HG02571 (cell line): ENCODE measurements at regions not wholly inside any gene's neighbourhood (a gene's known extent, or its start where the extent isn't known, plus 50 kb on each side); places are given as distances from the start of the nearest gene placed in this dataset.

Source experiments
- ATAC-seq: cut with Tn5 transposase; IDR thresholded peaks from one replicate; pipeline ENCODE4 v1.9.1; 2021; ENCODE audit warnings: mild to moderate bottlenecking, moderate library complexity; ENCODE audit not compliant: unreplicated experiment

- no peak for ATAC-seq
Measured at GRCh38 chr5:86768699-86769202, 151.0 kb downstream of the COX7C start.

- no peak for ATAC-seq
Measured at GRCh38 chr5:86780018-86780417, 162.3 kb downstream of the COX7C start.

GRCh38 chr5:86786955-86787354, 169.2 kb downstream of the COX7C start:
- ATAC-seq: no peak

GRCh38 chr5:86795659-86796058, 177.9 kb downstream of the COX7C start:
- ATAC-seq: no peak

GRCh38 chr5:86797677-86798076, 179.9 kb downstream of the COX7C start:
- no peak for ATAC-seq

- no peak for ATAC-seq
Measured at GRCh38 chr5:86806206-86806605, 188.5 kb downstream of the COX7C start.

GRCh38 chr5:86807046-86808031, 189.6 kb downstream of the COX7C start:
- no peak for ATAC-seq

- no peak for ATAC-seq
Measured at GRCh38 chr5:86814315-86814714, 196.6 kb downstream of the COX7C start.

- no peak for ATAC-seq
Measured at GRCh38 chr5:86814907-86815306, 197.2 kb downstream of the COX7C start.

GRCh38 chr5:86824637-86825036, 206.9 kb downstream of the COX7C start:
- no peak for ATAC-seq

GRCh38 chr5:86831128-86831527, 213.4 kb downstream of the COX7C start:
- no peak for ATAC-seq

- ATAC-seq: no peak
Measured at GRCh38 chr5:86833868-86834267, 216.1 kb downstream of the COX7C start.

GRCh38 chr5:86837610-86838009, 219.9 kb downstream of the COX7C start:
- no peak for ATAC-seq

GRCh38 chr5:86838083-86838482, 220.3 kb downstream of the COX7C start:
- no peak for ATAC-seq

- no peak for ATAC-seq
Measured at GRCh38 chr5:86841000-86841644, 223.4 kb downstream of the COX7C start.

GRCh38 chr5:86858442-86858841, 240.7 kb downstream of the COX7C start:
- ATAC-seq: no peak

- ATAC-seq: no peak
Measured at GRCh38 chr5:86861512-86861911, 243.8 kb downstream of the COX7C start.

GRCh38 chr5:86862093-86862492, 244.4 kb downstream of the COX7C start:
- ATAC-seq: no peak

- ATAC-seq: no peak
Measured at GRCh38 chr5:86864051-86864450, 246.3 kb downstream of the COX7C start.

GRCh38 chr5:86865256-86865785, 247.6 kb downstream of the COX7C start:
- no peak for ATAC-seq

GRCh38 chr5:86866036-86866435, 248.3 kb downstream of the COX7C start:
- ATAC-seq: no peak

- no peak for ATAC-seq
Measured at GRCh38 chr5:86869268-86869667, 251.5 kb downstream of the COX7C start.
